Body of pancreas (tissue), 4 donors: ENCODE measurements at regions not wholly inside any gene's neighbourhood (a gene's known extent, or its start where the extent isn't known, plus 50 kb on each side); places are given as distances from the start of the nearest gene placed in this dataset.

ENCODE experiments used
- CTCF ChIP-seq, 7 experiments: fragments of 450-650 bp in 4 of 7; fragments of 200-600 bp in 3 of 7; sonication (generic) in 3 of 7; IDR thresholded peaks; one replicate each; pipeline ENCODE4 v1.5.1; 2016 to 2019; ENCODE audit warnings: antibody characterized with exemption in 7 of 7
- POLR2A ChIP-seq, 3 donors: fragments of 450-650 bp; IDR thresholded peaks; one replicate each; pipeline ENCODE4 v1.6.1; 2016; ENCODE audit warnings: antibody characterized with exemption in 3 of 3, mild to moderate bottlenecking in 2 of 3

GRCh38 chr17:62121025-62121730 is 56.1 kb upstream of the MED13 start:
- TF ChIP-seq CTCF (IDR thresholded peaks at IDR 0.05) (no peak), POLR2A (IDR thresholded peaks at IDR 0.05) (no peak)
